ENCODE measurements at regions not wholly inside any gene's neighbourhood (a gene's known extent, or its start where the extent isn't known, plus 50 kb on each side); places are given as distances from the start of the nearest gene placed in this dataset.

DNA sequence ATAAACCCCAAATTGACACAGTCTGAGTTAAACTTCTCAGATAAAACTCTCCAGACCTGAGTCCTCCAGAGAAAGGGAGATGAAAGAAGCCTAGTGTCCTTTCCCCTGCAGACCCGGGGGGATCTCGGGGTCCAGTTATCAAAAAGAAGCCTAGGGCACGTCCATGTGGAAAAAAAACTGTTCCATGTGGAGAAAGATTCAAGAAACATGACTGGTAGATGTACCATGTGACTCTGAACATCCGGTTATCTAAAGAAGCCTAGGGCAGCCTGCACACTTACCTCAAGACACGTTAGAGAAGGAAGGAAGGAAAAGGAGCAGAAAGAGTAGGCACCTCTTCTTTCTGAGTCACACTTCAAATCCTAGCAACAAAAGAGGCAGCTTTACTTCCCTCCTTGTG is 421.0 kb downstream of the LRATD1 start:
- TF ChIP-seq FOXP2 (optimal IDR thresholded peaks at IDR 0.05; ENCODE audit: borderline replicate concordance, extremely low read depth, extremely low read length, insufficient read depth): no peak
- TF ChIP-seq, protein P1, sequence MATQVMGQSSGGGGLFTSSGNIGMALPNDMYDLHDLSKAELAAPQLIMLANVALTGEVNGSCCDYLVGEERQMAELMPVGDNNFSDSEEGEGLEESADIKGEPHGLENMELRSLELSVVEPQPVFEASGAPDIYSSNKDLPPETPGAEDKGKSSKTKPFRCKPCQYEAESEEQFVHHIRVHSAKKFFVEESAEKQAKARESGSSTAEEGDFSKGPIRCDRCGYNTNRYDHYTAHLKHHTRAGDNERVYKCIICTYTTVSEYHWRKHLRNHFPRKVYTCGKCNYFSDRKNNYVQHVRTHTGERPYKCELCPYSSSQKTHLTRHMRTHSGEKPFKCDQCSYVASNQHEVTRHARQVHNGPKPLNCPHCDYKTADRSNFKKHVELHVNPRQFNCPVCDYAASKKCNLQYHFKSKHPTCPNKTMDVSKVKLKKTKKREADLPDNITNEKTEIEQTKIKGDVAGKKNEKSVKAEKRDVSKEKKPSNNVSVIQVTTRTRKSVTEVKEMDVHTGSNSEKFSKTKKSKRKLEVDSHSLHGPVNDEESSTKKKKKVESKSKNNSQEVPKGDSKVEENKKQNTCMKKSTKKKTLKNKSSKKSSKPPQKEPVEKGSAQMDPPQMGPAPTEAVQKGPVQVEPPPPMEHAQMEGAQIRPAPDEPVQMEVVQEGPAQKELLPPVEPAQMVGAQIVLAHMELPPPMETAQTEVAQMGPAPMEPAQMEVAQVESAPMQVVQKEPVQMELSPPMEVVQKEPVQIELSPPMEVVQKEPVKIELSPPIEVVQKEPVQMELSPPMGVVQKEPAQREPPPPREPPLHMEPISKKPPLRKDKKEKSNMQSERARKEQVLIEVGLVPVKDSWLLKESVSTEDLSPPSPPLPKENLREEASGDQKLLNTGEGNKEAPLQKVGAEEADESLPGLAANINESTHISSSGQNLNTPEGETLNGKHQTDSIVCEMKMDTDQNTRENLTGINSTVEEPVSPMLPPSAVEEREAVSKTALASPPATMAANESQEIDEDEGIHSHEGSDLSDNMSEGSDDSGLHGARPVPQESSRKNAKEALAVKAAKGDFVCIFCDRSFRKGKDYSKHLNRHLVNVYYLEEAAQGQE (IDR thresholded peaks at IDR 0.05; ENCODE audit: insufficient read depth in 1 of 2, low read depth in 2 of 2, low read length in 2 of 2): no peak
- no peak for TF ChIP-seq TAF1 (IDR thresholded peaks at IDR 0.05; ENCODE audit: borderline replicate concordance, insufficient read depth, low read length)
- no peak for TF ChIP-seq SIN3A (IDR thresholded peaks at IDR 0.05; ENCODE audit: borderline replicate concordance, insufficient read depth, low read length)
- no peak for TF ChIP-seq POLR2AphosphoS5 (IDR thresholded peaks at IDR 0.05; ENCODE audit: low read depth, low read length)

DNA sequence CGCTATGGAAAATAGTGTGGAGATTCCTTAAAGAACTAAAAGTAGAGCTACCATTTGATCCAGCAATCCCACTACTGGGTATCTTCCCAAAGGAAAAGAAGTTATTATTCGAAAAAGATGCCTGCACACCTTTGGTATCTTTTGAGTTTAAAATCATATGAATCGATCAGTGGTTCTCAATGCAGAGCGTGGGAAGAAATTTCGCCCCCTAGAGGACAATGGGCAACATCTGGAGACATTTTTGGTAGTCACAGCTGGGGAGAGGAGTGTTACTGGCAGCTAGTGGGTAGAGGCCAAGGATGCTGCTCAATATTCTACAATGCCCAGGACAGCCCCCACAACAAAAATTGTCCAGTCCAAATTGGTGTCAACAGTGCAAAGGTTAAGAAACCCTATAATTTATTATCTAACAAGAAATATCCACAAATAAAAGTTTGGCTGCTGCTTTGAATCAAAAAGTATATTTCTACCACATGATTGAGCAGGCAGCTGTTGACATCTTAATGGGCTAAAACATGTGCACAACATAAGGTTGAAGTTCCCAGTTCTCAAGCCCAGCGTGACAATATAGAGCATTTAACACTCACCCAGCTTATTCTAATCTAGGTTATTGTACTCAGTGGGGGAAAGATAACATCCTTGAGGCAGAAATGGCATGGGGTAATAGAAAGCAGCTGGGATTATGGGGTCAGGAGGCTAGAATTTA is 425.7 kb downstream of the LRATD1 start:
- TF ChIP-seq, protein P1 (IDR thresholded peaks at IDR 0.05; ENCODE audit: insufficient read depth in 1 of 2, low read depth in 2 of 2, low read length in 2 of 2): no peak
- TF ChIP-seq FOXP2 (optimal IDR thresholded peaks at IDR 0.05; ENCODE audit: borderline replicate concordance, extremely low read depth, extremely low read length, insufficient read depth) (no peak), POLR2AphosphoS5 (IDR thresholded peaks at IDR 0.05; ENCODE audit: low read depth, low read length) (no peak), TAF1 (IDR thresholded peaks at IDR 0.05; ENCODE audit: borderline replicate concordance, insufficient read depth, low read length) (no peak), SIN3A (IDR thresholded peaks at IDR 0.05; ENCODE audit: borderline replicate concordance, insufficient read depth, low read length) (no peak)

DNA sequence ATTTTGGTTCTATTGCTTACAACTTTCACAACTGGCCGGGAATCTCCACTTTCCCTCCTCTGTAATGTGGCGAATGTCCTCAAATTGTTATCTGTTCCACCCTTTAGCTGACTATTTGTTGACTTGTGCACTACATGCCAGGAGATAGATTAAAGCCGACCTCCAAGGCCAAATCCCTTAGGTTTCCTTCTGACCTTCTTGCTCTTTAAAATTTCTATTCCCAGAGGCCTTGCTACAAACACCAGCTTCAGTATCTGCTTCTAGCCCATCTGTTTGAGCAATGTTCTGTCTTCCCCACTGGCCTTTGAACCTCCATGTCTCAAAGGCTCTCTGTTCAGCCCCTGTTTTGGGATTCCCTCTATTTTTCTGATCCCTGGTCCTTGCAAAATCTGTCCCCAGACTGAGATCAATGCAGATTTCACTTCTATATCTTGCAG is 426.2 kb downstream of the LRATD1 start:
- TF ChIP-seq, protein P1 (IDR thresholded peaks at IDR 0.05; ENCODE audit: insufficient read depth in 1 of 2, low read depth in 2 of 2, low read length in 2 of 2): no peak
- no peak for TF ChIP-seq TAF1 (IDR thresholded peaks at IDR 0.05; ENCODE audit: borderline replicate concordance, insufficient read depth, low read length)

DNA sequence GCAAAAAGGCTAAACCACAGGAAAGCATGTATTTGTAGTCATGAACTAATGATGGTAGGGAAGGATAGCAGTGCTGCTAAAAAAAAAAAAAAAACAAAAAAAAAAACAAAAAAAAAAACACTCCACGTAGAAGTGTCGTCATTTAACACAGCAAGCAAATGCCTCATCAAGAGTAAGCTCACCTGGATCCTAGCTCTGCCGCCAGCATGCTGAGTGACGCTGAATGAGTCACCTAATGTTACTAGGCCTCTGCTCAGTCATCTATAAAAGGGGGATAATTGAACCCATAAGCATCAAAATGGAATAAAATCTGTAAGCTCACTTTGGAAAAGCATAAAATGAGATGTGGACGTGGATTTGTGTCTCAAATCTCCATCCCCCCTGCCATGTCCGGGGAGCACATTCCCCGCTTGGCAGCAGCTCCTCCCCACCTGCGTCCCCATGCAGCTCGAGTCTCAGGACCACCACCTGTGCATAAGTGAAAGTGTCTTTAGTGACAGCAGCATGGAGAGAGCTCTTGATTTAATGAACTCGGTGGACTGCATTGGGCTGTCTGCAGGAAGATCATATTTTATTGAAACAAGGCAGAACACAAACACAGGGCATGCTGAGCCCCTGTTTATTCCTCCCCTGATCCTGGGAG is 427.5 kb downstream of the LRATD1 start:
- TF ChIP-seq POLR2AphosphoS5 (IDR thresholded peaks at IDR 0.05; ENCODE audit: low read depth, low read length) (no peak), FOXP2 (optimal IDR thresholded peaks at IDR 0.05; ENCODE audit: borderline replicate concordance, extremely low read depth, extremely low read length, insufficient read depth) (no peak), SIN3A (IDR thresholded peaks at IDR 0.05; ENCODE audit: borderline replicate concordance, insufficient read depth, low read length) (no peak), TAF1 (IDR thresholded peaks at IDR 0.05; ENCODE audit: borderline replicate concordance, insufficient read depth, low read length) (no peak)
- TF ChIP-seq, protein P1 (IDR thresholded peaks at IDR 0.05; ENCODE audit: insufficient read depth in 1 of 2, low read depth in 2 of 2, low read length in 2 of 2): no peak

All from PFSK-1 (cell line).